ENCODE measurements at regions not wholly inside any gene's neighbourhood (a gene's known extent, or its start where the extent isn't known, plus 50 kb on each side); places are given as distances from the start of the nearest gene placed in this dataset.

DNA sequence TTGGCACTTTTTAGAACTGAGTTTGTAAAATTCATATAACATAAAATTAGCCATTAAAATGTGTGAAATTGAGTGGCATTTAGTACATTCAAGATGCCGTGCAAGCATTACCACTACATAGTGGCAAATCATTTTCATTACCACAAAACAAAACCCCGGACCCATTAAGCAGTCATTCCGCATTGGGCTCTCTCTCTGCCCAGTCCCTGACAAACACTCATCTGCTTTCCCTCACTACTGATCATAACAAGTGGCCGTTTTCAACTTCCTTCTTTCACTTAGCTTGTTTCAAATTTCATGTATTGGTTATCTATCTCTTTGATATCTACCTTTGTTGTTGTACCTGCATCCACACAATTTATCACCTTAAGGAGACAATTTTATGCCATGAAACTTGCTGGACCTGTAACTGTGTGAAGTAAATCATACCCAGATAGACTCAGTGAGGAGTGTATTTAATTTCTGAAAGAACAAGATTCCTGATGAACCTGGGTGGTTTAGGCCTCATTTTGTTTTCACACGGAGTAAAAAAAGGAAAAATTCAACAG lies 202.1 kb downstream of the OR13H1 start:
- BruUV-seq (replicated peaks), result no TSS peak
- Histone ChIP-seq H3K4me3 (replicated peaks in 1 of 3; ENCODE audit: insufficient read depth in 1 of 3, low read depth in 2 of 3, low read length in 3 of 3) (no peak overlapping the region), H3K27ac (ENCODE audit: extremely low read length, insufficient read depth, low read length) (no peak overlapping the region), H3K4me2 (ENCODE audit: low read depth, low read length) (no peak overlapping the region), H4K20me1 (ENCODE audit: insufficient read depth, low read length) (no peaks in the 10 kb centered on the region), H3K79me2 (ENCODE audit: insufficient read depth, low read length) (no peaks in the 10 kb centered on the region), H3K4me1 (ENCODE audit: insufficient read depth, low read length) (no peaks in the 10 kb centered on the region), H3K9ac (ENCODE audit: insufficient read depth, low read depth, low read length) (no peak overlapping the region), H3K36me3 (replicated peaks in 1 of 2; ENCODE audit: control insufficient read depth in 1 of 2, insufficient read depth in 2 of 2, low read length in 2 of 2) (peaks cover 3 to 6% of the 10 kb centered on the region in 2 experiments; a peak in 2 of 5 replicates), H2AFZ (ENCODE audit: low read length) (no peak overlapping the region), H3K9me3 (ENCODE audit: low read length) (no peaks in the 10 kb centered on the region), H3K27me3 (ENCODE audit: control insufficient read depth in 1 of 2, insufficient read depth in 2 of 2, low read length in 2 of 2) (no peaks in the 10 kb centered on the region)
- in situ Hi-C loops (cut with HindIII; ENCODE audit: extremely low pct_ligation_motif_present, low pct_unique_long_range_greater_than_20kb) (no loop called here), intact Hi-C loops (cut with micrococcal nuclease; ENCODE audit: unreplicated experiment) (no loop called here)
- FAIRE-seq (no peak), DNase-seq (ENCODE audit: low spot score) (no peak), ATAC-seq (no peak)
- ChIA-PET CTCF (ENCODE audit: low intra/inter-chr PET ratio, low total read pairs) (no interaction called here), POLR2A (no interaction called here)
- WGBS (ENCODE audit: low lambda C conversion rate), result 98% methylated on average over 5 of the region's 5 CpGs
- TF ChIP-seq ETS1 (CRISPR knock-in tag; IDR thresholded peaks at IDR 0.05) (no peak), ZNF350 (CRISPR knock-in tag; IDR thresholded peaks at IDR 0.05; ENCODE audit: borderline replicate concordance, low read depth) (no peak), MYPOP (CRISPR knock-in tag; IDR thresholded peaks at IDR 0.05) (no peak), ZNF652 (CRISPR knock-in tag; IDR thresholded peaks at IDR 0.05; ENCODE audit: borderline replicate concordance, low read depth) (no peak), FOXM1 (CRISPR knock-in tag; IDR thresholded peaks at IDR 0.05) (no peak), SRSF4 (IDR thresholded peaks at IDR 0.05; ENCODE audit: low read depth, low read length, poor library complexity, severe bottlenecking) (no peak), ZNF101 (CRISPR knock-in tag; IDR thresholded peaks at IDR 0.05; ENCODE audit: borderline replicate concordance, low read depth) (no peak), JARID2 (CRISPR knock-in tag; IDR thresholded peaks at IDR 0.05; ENCODE audit: insufficient replicate concordance) (no peak)
- TF ChIP-seq, protein P1, sequence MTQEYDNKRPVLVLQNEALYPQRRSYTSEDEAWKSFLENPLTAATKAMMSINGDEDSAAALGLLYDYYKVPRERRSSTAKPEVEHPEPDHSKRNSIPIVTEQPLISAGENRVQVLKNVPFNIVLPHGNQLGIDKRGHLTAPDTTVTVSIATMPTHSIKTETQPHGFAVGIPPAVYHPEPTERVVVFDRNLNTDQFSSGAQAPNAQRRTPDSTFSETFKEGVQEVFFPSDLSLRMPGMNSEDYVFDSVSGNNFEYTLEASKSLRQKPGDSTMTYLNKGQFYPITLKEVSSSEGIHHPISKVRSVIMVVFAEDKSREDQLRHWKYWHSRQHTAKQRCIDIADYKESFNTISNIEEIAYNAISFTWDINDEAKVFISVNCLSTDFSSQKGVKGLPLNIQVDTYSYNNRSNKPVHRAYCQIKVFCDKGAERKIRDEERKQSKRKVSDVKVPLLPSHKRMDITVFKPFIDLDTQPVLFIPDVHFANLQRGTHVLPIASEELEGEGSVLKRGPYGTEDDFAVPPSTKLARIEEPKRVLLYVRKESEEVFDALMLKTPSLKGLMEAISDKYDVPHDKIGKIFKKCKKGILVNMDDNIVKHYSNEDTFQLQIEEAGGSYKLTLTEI (CRISPR knock-in tag; conservative IDR thresholded peaks at IDR 0.05), result no peak
- TF ChIP-seq, protein P2, sequence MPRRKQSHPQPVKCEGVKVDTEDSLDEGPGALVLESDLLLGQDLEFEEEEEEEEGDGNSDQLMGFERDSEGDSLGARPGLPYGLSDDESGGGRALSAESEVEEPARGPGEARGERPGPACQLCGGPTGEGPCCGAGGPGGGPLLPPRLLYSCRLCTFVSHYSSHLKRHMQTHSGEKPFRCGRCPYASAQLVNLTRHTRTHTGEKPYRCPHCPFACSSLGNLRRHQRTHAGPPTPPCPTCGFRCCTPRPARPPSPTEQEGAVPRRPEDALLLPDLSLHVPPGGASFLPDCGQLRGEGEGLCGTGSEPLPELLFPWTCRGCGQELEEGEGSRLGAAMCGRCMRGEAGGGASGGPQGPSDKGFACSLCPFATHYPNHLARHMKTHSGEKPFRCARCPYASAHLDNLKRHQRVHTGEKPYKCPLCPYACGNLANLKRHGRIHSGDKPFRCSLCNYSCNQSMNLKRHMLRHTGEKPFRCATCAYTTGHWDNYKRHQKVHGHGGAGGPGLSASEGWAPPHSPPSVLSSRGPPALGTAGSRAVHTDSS (CRISPR knock-in tag; conservative IDR thresholded peaks at IDR 0.05), result no peak
- TF ChIP-seq, protein P3, sequence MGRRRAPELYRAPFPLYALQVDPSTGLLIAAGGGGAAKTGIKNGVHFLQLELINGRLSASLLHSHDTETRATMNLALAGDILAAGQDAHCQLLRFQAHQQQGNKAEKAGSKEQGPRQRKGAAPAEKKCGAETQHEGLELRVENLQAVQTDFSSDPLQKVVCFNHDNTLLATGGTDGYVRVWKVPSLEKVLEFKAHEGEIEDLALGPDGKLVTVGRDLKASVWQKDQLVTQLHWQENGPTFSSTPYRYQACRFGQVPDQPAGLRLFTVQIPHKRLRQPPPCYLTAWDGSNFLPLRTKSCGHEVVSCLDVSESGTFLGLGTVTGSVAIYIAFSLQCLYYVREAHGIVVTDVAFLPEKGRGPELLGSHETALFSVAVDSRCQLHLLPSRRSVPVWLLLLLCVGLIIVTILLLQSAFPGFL (CRISPR knock-in tag; IDR thresholded peaks at IDR 0.05), result no peak

Data from HepG2 (cell line).